Fibroblast of upper back skin (primary cell): ENCODE measurements at regions not wholly inside any gene's neighbourhood (a gene's known extent, or its start where the extent isn't known, plus 50 kb on each side); places are given as distances from the start of the nearest gene placed in this dataset.

Experiments
- DNase-seq: peaks from one replicate; pipeline ENCODE4 v3.0.0-alpha.2; 2013

DNA sequence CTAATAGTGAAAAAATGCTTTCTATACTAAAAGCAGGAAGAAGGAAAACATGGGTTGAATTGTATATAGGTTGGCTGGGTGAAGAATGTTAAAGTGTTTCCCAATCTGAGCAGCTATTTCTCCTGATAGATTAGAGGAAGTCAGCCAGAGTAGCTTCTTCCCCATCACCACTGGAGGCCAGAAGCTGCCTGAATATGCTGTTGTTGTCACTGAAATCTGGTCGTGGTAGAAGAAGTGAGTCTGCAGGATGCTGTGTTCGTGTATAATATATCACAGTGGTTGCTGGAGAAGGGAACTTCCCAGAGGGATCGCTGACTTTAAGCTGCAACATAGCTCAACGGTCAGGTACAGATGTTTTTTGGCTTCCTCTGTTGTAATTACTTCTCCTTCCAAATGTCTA, 247.5 kb upstream of the LRATD1 start:
- DNase-seq: peak; percentile 58

GRCh38 chr2:14387332-14387731, 245.2 kb upstream of the LRATD1 start:
- no peak for DNase-seq

DNA sequence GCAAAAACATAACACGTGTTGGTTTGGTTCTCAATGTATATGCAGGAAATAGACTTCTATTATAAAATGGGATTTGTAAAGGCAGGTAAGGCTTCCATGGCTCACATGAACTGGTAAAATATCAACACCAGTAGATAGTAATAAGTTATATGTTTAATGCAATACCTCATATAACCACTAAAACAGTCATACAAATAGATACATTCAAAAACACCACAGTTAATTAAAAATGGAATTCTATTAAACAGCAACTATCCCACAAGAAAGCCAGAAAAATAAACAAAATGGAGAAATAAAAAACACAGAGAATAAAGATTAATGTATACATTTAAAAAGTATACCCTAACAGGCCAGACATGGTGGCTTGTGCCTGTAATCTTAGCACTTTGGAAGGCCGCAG, 243.8 kb upstream of the LRATD1 start:
- DNase-seq: no peak

- DNase-seq: no peak
These were observed 235.9 kb upstream of the LRATD1 start for GRCh38 chr2:14396533-14397083.

DNA sequence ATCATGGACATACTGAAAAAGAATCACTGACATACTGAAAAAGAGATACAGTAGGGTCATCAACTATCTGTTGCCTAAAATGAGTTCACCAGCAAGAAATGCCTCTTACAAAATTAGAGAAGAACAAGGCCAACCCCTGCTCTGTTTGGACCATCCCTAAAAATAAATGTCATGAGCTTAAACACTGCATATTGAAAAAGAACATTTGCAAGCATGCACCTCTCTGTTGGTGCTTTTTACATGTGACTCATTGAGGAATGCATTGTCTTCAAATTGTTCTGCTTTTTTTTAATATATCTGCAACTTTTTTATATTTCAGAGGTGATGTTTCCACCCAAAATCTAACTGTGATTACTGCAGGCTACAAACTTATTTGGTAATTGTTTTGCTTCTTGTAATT, 233.9 kb upstream of the LRATD1 start:
- DNase-seq: no peak

DNA sequence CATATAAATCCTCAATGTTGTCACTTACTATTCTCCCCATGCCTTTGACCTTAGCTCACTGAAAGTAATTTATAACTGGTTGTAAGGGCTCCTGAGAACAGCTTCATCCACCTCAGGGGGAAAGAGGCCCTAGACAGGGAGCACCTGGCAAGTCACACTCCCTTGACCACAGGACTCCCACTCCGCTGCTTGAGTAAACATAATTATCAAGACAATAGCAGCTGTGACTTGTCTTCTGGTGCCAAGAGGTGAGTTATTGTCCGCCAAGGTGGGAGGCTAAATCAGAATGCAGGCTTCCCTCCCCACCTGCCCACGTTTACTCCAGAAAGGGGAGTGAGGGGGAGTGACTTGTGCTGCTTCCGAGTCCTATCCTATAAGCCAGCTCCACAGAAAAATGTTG, 230.6 kb upstream of the LRATD1 start:
- DNase-seq: no peak

DNA sequence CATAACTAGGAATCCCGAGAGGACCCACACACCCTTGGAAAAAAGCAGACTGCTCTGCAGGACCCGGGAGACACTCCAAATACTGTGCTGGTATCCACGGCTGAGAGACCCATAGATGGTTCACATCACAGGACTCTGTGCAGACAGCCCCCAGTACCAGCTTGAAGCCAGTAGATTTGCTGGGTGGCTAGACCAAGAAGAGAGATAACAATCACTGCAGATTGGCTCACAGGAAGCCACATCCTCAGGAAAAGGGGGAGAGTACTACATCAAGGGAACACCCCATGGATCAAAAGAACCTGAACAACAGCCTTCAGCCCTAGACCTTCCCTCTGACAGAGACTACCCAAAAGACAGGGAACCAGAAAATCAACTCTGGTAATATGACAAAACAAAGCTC, 223.8 kb upstream of the LRATD1 start:
- DNase-seq: no peak

GRCh38 chr2:14417551-14417950, 215.0 kb upstream of the LRATD1 start:
- DNase-seq: peak; percentile 58

DNA sequence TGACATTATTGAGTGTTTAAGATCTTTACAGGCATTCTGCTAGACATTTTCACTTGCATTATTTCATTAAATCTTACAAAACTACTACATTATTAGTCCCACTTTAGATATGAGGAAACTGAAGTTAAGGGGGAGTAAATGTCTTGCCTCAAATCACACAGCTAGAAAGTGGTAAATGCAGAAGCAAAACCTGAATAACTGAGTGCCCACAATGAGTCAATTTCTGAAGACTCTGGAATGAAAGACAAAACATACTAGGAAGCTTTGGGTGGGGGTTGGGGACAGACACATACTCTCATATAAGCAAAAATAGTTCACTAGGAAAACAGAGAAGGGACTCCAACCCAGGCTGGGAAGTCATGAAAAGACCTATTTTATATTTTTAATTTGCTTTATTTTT, 214.4 kb upstream of the LRATD1 start:
- peak; percentile 83 for DNase-seq

DNA sequence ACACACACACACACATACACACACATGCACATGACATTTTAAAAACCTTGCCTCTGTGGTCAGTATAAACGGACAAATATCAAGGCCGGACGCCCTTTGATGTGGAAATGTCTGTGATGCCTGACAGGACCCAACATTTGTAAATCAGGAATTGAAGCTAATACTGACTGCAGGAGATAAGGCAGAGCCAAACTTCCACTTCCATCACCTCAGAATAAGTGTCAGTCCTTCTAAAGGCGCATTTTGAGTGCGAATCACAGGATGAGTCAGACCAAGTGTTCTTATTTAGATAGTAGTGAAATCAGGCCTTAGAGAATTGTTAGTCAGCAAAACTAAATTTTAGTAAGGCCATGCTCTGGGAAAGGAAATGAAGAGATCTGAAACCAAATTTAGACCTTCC, 211.7 kb upstream of the LRATD1 start:
- peak; percentile 79 for DNase-seq

GRCh38 chr2:14422426-14422825, 210.1 kb upstream of the LRATD1 start:
- peak; percentile 37 for DNase-seq

- DNase-seq: no peak
These were observed 209.2 kb upstream of the LRATD1 start for GRCh38 chr2:14423145-14423906.

GRCh38 chr2:14424478-14425390, 207.8 kb upstream of the LRATD1 start:
- DNase-seq: no peak

DNA sequence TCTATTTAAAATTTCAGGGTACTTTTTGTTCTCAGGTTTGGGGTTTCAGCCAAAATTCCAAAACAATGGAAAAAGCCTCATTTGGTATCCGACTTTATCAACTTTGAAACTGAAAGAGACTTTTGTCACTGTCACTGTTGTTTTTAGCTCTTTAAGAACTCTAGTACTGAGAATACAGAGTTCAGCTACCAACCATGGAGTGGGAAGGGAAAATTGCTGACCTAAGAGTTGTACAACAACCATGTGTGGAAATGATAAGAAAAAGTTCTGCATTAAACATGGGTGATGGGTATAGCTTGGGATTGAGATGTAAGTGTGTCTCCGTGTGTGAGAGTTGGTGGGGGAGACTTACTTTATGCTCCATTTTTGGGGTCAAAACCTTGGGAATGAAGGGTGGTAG, 206.6 kb upstream of the LRATD1 start:
- DNase-seq: no peak

GRCh38 chr2:14428056-14428455, 204.5 kb upstream of the LRATD1 start:
- DNase-seq: peak; percentile 93

DNA sequence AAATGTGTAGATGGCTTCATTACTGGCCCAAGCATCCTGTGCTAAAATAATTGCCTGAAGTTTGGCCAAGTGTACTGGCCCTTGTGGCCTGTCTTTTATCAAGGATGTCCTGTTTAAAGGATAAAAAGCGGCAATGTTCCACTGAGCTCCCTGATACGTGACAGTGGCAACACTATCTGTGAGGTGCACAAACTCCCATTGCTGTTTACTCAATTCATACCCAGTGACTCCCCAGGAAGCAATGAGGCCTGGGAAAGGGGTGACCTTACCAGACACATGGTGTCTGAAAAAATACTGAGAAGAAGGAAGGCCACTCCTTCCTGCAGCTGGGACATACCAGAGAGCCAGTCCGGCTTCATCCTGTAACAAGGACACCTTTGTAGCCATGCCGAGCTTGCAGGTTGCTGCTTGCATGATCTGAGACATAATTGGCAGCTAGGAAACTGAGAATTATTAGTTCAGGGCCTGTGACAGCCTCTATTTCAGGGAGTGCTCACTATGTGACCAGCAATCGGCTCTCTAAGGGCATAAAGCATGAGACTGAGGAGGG, 198.5 kb upstream of the LRATD1 start:
- DNase-seq: no peak

DNA sequence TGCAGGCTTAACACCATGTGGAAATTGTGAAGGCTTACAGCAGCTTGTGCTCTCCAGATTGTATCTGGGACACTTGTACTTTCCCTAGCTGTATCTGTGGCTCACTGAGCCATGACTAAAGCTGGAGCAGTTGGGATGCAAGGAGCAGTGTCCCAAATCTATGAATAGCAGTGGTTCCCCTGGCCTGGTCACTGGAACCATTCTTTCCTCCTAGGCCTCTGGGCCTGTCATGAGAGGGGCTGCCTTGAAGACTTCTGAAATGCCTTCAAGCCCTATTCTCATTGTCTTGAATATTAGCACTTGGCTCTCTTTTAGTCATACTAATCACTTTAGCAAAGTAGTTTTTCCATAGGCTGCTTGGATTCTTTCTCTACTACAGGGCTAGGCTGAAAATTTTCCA, 186.8 kb upstream of the LRATD1 start:
- no peak for DNase-seq

DNA sequence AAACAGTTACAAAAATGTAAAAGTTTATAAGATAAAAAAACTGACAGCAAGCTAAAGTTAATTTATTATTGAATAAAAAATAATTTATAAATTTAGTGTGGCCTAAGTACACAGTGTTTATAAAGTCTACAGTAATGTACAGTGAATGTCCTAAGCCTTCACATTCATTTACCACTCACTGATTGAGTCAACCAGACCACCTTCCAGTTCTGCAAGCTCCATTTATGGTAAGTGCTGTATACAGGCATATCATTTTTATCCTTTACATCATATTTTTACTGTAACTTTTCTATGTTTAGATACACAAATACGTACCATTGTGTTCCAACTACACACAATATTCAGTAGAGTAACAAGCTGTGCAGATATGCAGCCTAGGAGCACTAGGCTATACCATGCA, 184.2 kb upstream of the LRATD1 start:
- DNase-seq: no peak

DNA sequence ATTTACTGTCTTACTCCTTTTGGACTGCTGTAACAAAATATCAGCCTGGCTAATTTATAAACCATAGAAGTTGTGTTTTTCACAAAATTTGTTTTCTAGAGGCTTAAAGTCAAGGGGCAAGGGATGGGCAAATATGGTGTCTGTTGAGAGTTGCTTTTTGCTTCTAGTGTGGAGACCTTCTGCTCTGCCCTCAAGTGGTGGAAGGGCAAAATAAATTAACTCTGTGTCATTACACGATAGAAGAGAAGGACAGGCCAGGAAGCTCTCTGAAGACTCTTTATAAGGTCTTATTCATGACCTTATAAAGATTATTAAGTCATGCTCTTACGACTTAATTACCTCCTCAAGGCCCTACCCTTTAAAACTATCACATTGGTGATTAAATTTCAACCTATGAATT, 181.2 kb upstream of the LRATD1 start:
- no peak for DNase-seq

DNA sequence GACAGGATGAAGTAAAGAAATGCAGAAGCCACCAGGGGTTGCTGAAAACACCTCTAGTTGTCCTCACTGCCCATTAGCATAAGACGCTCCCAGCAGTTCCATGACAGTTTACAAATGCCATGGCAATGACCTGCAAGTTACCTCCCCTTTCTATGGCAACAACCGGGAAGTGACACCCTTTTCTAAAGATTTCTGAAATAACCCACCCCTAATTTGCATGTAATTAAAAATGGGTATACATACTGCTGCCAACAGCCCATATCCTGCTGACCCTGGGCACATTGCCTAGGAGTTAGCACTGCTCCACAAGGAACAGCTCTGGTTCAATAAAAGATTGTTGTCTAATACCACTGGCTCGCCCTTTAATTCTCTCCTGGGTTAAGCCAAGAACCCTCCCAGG, 178.3 kb upstream of the LRATD1 start:
- no peak for DNase-seq

GRCh38 chr2:14459786-14460325, 172.7 kb upstream of the LRATD1 start:
- no peak for DNase-seq

GRCh38 chr2:14475994-14476393, 156.5 kb upstream of the LRATD1 start:
- no peak for DNase-seq

DNA sequence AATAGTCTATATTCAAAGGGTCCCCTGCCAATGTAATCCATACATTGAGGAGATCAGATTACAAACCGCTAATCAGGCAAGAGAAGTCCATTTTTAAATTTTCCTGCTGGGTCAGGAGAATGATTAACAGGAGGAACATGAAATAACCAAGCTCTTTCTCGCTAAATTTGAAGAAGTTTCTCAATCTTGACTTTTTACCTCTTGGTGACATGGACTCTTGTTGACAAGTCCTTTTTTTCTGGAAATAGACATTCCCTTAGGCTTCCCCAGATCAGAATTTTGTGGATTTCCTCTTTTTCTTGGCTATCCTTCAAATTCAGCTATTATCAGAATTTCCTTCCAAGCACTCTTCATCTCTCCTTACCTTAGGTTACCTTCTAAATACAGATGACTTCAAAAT, 153.0 kb upstream of the LRATD1 start:
- DNase-seq: no peak
